HK-2 (cell line): ENCODE measurements at regions not wholly inside any gene's neighbourhood (a gene's known extent, or its start where the extent isn't known, plus 50 kb on each side); places are given as distances from the start of the nearest gene placed in this dataset.
A peak's percentile ranks its signal among the peaks of the same experiment; 100 is the strongest.

ENCODE experiments used
- DNase-seq: peaks from one replicate; pipeline ENCODE4 v3.0.0-alpha.2; 2018; ENCODE audit not compliant: unreplicated experiment

GRCh38 chr6:2562721-2563451 is 187.8 kb downstream of the MYLK4 start:
- DNase-seq: no peak

- no peak for DNase-seq
Observed at GRCh38 chr6:2560917-2561698, 189.6 kb downstream of the MYLK4 start.

- DNase-seq: no peak
Observed at GRCh38 chr6:2560140-2560818, 190.4 kb downstream of the MYLK4 start.

DNA sequence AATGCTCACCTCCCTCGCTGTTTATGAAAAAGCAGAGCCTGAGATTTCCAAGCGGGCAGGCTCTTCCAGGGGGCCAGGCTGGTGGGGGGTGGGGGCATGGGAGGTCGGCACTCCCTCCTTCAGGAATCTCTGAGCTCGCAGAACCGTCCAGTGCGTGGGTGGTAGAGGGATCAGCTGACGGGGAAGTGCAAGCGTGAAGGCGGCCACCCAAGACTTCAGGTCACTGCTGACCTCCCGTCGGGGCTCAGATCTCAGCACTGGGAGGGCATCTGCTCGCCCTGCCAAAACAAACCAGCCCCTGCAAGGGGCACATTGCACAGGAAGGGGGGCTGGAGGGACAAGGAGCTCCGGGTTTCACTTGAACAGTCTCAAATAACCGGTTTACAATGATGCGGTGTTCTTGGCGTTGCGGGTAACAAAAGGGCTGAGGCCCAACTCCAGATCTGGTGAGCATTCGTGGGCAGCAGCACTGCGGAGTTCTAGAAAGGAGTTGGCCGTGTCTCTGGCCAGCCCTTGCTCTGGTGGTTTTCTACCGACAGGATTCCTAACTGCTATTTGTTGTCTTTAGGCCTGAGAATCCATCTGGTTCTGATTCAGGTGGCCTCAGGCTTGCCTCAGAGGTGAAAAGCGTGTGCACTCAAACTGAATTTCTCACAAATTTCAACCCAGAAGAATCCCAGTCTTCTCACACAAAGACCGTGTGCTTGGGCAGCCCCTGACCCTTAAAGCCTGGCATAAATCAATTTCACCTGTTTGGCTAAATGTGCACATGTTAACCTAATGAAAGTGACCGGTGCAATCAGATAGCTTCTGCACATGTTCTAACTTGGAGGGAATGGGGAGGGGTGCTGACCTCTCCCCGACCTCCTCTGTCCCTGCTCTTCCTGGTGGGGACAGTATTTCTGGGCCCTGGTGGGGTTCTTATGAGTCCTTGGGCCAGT is 191.6 kb downstream of the MYLK4 start:
- no peak for DNase-seq

GRCh38 chr6:2558098-2558680 is 192.5 kb downstream of the MYLK4 start:
- no peak for DNase-seq

GRCh38 chr6:2557181-2557720 is 193.5 kb downstream of the MYLK4 start:
- DNase-seq: no peak

- no peak for DNase-seq
Observed at GRCh38 chr6:2556761-2557160, 194.0 kb downstream of the MYLK4 start.

DNA sequence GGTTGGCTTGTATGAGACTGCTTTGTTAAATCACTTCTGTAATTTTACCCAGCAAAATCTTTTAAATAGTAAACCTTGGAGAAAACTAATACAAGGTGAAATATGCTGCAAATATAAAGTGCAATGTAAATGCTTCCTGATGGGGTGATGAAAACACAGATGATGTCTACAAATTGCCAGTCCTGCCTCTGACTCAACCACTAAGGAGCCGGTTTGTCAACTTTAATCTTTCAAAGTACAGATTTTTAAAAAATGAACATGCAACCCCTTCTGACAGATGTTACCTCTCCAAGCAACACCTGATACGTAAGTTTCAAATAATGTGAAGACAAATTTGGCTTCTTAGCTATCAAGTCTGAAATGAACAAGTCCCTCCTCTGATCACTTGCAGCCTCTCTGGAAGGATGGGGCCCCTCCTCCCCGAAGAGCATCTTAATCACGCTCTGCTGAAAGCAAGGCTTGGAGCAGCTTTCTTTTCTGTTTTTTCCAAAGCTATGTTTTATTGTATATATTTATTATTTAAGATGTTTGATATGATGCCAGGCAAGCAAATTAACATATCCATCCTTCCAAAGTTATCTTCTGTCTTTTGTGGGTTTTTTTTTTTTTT is 196.0 kb downstream of the MYLK4 start:
- no peak for DNase-seq

DNA sequence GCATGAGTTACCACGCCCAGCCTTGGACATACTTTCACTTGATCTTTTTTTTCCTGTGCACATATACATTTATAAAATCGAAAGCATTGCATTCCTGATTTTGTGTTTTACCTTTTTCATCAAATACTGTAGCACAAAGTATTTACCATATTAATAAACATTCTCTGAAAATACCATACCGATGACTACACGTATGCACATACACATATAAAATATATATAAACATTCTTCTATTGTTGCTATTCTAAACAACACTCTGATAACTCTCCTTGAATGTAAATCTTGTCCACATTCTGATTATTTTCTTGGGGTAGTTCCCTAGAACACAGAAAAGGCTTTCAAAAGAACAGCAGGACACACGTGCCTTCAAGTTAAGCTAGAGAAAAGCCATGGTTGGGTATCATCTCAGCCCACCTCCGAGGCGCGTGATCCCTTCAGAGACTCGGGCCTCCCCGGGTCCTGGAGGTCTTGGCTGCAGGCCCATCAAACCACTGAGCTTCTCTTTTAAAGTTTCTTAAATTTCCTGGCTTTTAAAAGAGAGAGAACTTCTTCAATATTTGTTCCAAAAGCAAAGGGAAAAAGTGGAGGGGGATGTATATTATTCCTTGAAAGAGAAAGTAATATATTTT is 198.1 kb downstream of the MYLK4 start:
- no peak for DNase-seq

DNA sequence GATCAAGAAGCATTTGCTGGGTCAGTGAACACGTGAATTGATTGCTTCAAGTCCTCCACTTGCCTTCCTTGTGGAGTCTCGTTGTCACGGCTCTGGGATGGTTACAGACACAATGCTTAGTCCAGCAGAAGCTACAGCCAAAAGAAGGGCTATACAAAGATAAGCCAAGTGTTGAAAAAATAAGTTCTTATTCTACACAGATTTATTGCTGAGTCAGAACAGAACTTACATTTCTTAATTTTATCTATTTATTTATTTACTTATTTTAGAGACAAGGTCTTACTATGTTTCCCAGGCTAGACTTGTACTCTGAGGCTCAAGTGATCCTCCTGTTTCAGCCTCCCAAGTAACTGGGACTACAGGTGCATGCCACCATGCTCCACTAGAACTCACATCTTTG is 199.0 kb downstream of the MYLK4 start:
- no peak for DNase-seq

DNA sequence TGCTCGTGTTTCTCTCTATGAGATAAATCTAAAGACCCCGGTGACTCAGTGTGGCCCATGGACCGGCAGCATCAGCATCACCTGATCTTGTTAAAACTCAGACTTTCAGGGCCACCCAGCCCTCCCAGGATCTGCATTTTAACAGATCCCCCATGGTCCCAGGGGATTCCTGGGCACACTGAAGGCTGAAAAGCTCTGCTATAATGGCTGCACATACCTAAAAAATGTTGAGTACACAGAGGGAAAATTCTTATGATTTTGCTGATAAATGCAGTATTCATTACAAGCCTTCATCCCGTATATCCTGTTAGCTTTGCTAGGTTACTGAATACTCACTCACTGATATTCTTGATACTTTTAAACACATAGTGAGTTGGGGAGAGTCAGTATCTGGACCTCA is 200.5 kb downstream of the MYLK4 start:
- no peak for DNase-seq

GRCh38 chr6:2549834-2550233 is 200.9 kb downstream of the MYLK4 start:
- no peak for DNase-seq

- no peak for DNase-seq
Observed at GRCh38 chr6:2547355-2547754, 203.4 kb downstream of the MYLK4 start.

DNA sequence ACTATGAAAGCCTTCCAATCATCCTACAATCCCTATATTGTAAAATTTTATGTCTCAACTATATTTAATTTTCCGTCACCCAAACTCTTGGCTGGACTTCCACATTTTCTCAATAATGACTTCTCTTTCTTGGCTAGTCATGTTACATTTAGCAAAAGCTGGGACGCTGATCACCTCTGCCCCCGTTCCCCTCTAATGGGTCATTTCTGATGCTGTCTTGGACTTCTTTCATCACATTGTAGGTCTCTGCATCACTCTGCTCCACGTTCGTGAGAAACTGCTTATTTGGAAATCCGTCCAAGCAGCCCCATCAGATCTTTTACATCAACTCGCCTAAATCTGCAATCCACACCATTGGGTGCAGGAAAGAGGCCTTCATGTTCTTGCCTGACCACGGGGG is 203.8 kb downstream of the MYLK4 start:
- DNase-seq: no peak

DNA sequence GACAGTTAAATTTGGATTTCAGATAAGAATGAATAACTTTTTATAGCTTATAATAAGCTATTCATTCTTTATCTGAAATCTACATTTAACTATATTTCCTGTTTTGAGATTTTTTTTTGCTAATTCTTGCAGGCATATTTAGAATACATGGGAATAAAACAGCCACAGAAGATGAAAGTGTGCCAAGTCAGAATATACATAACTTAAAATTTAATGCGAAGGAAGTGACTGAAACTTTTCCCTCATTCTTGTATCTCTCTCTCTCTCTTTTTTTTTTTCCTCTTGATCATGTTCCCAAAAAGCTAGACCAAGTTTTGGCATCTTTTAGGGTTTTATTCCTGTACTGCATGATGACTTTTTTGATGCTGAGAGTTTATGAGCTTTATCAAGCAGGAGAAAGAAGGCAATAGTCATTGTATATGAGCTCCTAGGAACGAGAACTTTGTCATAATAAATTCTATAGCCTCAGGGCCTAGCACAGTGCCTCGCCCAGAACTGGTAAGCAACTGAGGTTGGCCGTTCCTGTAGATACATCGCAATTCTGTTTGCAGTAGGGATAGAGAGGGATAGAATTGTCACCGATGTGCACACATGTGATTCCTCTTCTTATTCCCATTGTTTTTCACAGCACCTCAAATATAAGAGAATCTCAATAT is 205.2 kb downstream of the MYLK4 start:
- no peak for DNase-seq

GRCh38 chr6:2543321-2543720 is 207.4 kb downstream of the MYLK4 start:
- DNase-seq: no peak

GRCh38 chr6:2542858-2543218 is 207.9 kb downstream of the MYLK4 start:
- DNase-seq: peak; percentile 38

- no peak for DNase-seq
Observed at GRCh38 chr6:2542101-2542857, 208.4 kb downstream of the MYLK4 start.

GRCh38 chr6:2536451-2536850 is 214.3 kb downstream of the MYLK4 start:
- no peak for DNase-seq
